Effector memory CD8-positive, alpha-beta T cell (primary cell): ENCODE measurements at regions not wholly inside any gene's neighbourhood (a gene's known extent, or its start where the extent isn't known, plus 50 kb on each side); places are given as distances from the start of the nearest gene placed in this dataset.
"Not testable (repeated sequence)": the region's sequence is repeated elsewhere in the genome, so short reads cannot be mapped to it uniquely, and the experiment has no call there.

Experiments
- ATAC-seq: fragments of 150-1000 bp; cut with Tn5 transposase; replicated peaks from 2 replicates; pipeline ENCODE4 v1.10.0; 2021; ENCODE audit warnings: mild to moderate bottlenecking, moderate library complexity
- DNase-seq, 3 experiments: peaks; one replicate each; pipeline ENCODE4 v3.0.0; 2021
- H3K27ac Mint-ChIP-seq, 2 donors: one replicate each; pipeline ENCODE4 v1.8.0; 2022; ENCODE audit warnings: mild to moderate bottlenecking in 2 of 2, mixed read lengths in 2 of 2, moderate library complexity in 2 of 2
- H3K27me3 Mint-ChIP-seq, 2 donors: one replicate each; pipeline ENCODE4 v1.8.0; 2022; ENCODE audit warnings: mixed read lengths in 2 of 2
- H3K36me3 Mint-ChIP-seq: one replicate; pipeline ENCODE4 v1.8.0; 2022; ENCODE audit warnings: mild to moderate bottlenecking, moderate library complexity, mixed read lengths; ENCODE audit not compliant: insufficient read depth
- H3K4me1 Mint-ChIP-seq, 2 donors: one replicate each; pipeline ENCODE4 v1.8.0; 2022; ENCODE audit warnings: low read depth in 2 of 2, mixed read lengths in 2 of 2
- H3K4me3 Mint-ChIP-seq, 2 donors: one replicate each; pipeline ENCODE4 v1.8.0; 2022; ENCODE audit warnings: mild to moderate bottlenecking in 2 of 2, mixed read lengths in 2 of 2, moderate library complexity in 2 of 2
- H3K9me3 Mint-ChIP-seq, 2 donors: one replicate each; pipeline ENCODE4 v1.8.0; 2022; ENCODE audit warnings: mixed read lengths in 2 of 2

GRCh38 chr6:56840467-56841380 is 114.2 kb upstream of the BEND6 start:
- DNase-seq (no peak), ATAC-seq (no peak)
- Mint-ChIP-seq H3K27ac (no peak overlapping the region), H3K36me3 (no peaks in the 10 kb centered on the region), H3K27me3 (peaks cover 48 to 56% of the 10 kb centered on the region in 2 donors), H3K4me3 (no peak overlapping the region), H3K4me1 (peaks cover 0 to 5% of the 10 kb centered on the region in 2 donors), H3K9me3 (peaks cover 0 to 4% of the 10 kb centered on the region in 2 donors)

- no peak overlapping the region for H3K27ac Mint-ChIP-seq
- DNase-seq (no peak), ATAC-seq (no peak)
- H3K27me3 Mint-ChIP-seq: peaks cover 48 to 52% of the 10 kb centered on the region in 2 donors
- peaks cover 0 to 5% of the 10 kb centered on the region in 2 donors for H3K4me1 Mint-ChIP-seq
- no peaks in the 10 kb centered on the region for H3K36me3 Mint-ChIP-seq
- peaks cover 0 to 4% of the 10 kb centered on the region in 2 donors for H3K9me3 Mint-ChIP-seq
- no peak overlapping the region for H3K4me3 Mint-ChIP-seq
Measured at GRCh38 chr6:56839533-56840183, 115.2 kb upstream of the BEND6 start.

DNA sequence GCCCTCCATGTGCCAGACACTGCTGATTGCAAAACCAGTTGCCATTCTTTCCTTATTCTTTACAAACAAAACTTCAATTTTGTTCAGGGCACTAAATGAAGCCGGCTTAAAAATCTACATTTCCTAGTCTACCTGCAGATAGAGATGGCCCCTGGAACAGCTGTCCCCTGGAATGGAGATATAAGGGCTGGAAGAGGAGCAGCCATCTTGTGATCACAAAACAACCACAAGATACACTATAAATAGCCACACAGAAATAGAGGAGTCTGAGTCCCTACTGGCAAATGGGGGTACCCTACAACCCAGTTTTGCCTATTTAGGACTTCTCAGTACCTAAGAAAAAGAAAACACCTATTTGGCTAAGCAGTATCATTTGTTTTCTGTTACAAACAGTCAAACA is 115.9 kb upstream of the BEND6 start:
- Mint-ChIP-seq H3K4me1 (peaks cover 0 to 5% of the 10 kb centered on the region in 2 donors), H3K4me3 (no peak overlapping the region), H3K27me3 (peaks cover 41 to 48% of the 10 kb centered on the region in 2 donors), H3K27ac (no peak overlapping the region), H3K9me3 (peaks cover 0 to 4% of the 10 kb centered on the region in 2 donors), H3K36me3 (no peaks in the 10 kb centered on the region)
- DNase-seq (no peak), ATAC-seq (no peak)

DNA sequence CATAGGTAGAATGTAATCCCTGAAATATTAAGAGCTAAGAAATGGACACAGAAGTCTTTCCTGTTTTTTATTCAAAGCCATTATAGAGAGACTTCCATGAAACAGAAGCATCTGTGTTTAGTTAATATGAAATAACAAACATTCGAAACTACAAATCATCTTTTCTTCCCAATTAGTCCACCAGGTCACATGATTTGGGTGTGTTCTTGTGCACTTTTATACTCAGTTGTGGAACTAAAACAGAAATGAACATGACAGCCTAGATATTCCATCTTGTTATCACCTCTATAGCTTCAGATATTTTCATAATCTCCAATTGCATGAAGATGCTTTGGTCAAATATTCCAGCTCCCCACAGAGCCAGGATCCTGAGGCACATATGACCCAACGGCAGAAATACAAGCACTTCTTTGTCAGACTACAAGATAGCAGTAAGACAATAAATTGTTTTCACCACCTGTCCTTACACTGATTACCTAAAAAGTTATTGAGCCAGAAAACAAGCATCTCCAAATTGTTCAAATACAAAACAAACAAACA is 116.8 kb upstream of the BEND6 start:
- Mint-ChIP-seq H3K4me1 (peaks cover 0 to 4% of the 10 kb centered on the region in 2 donors), H3K4me3 (no peak overlapping the region), H3K27ac (no peak overlapping the region), H3K36me3 (no peaks in the 10 kb centered on the region), H3K9me3 (peaks cover 0 to 4% of the 10 kb centered on the region in 2 donors), H3K27me3 (peaks cover 40 to 44% of the 10 kb centered on the region in 2 donors)
- ATAC-seq (no peak), DNase-seq (no peak)

DNA sequence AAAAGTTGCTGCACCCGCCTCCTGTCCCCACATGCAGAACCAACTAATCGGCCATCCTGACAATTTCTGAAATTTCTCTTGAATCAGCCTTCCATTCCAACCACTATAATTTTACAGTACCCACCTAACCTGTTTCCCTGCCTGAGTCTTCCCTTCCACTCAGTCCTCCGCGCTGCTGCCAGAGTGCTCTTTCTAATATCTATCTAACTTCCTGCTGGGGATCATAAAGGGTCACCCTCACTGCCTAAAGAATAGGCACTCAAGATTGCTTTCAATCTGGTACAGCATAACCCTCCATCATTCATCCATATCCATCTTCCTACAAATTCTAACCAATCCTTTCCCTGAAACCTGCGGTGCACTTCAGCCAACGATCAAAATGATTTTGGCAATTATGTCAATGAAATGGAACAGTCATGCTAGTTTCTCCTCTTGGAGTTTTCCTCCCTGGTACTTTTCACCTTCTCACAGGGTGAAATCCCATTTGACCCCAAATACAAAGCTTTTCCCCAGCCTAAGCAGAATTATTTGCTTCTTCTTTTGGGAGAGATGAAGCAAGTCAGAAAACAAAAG is 117.5 kb upstream of the BEND6 start:
- peaks cover 38 to 40% of the 10 kb centered on the region in 2 donors for H3K27me3 Mint-ChIP-seq
- H3K4me1 Mint-ChIP-seq: no peaks in the 10 kb centered on the region
- ATAC-seq (no peak), DNase-seq (no peak)
- peak overlapping the region in 1 of 2 donors; percentile 7 for H3K27ac Mint-ChIP-seq
- no peak overlapping the region for H3K4me3 Mint-ChIP-seq
- peaks cover 0 to 4% of the 10 kb centered on the region in 2 donors for H3K9me3 Mint-ChIP-seq
- H3K36me3 Mint-ChIP-seq: no peaks in the 10 kb centered on the region

- no peak overlapping the region for H3K4me3 Mint-ChIP-seq
- no peaks in the 10 kb centered on the region for H3K4me1 Mint-ChIP-seq
- H3K36me3 Mint-ChIP-seq: no peaks in the 10 kb centered on the region
- ATAC-seq: no peak
- peaks cover 26 to 30% of the 10 kb centered on the region in 2 donors for H3K27me3 Mint-ChIP-seq
- no peak overlapping the region for H3K27ac Mint-ChIP-seq
- H3K9me3 Mint-ChIP-seq: peaks cover 0 to 4% of the 10 kb centered on the region in 2 donors
- no peak for DNase-seq
Measured at GRCh38 chr6:56835612-56836011, 119.3 kb upstream of the BEND6 start.

DNA sequence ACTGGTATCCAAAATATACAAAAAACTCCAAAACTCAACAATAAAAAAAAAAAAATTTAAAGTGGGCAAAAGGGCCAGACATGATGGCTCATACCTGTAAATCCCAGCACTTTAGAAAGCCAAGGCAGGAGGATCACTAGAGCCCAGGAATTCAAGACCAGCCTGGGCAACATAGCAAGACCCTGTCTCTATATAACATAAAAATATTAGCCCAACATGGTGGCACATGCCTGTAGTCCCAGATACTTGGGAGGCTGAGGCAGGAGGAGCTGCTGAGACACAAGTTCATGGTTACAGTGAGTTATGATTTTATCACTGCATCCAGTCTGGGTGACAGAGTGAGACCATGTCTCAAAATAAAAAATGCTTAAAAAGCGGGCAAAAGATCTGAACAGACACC is 121.0 kb upstream of the BEND6 start:
- H3K9me3 Mint-ChIP-seq: peaks cover 0 to 4% of the 10 kb centered on the region in 2 donors
- DNase-seq (no peak), ATAC-seq (no peak)
- H3K27ac Mint-ChIP-seq: no peak overlapping the region
- peaks cover 23 to 28% of the 10 kb centered on the region in 2 donors for H3K27me3 Mint-ChIP-seq
- H3K4me1 Mint-ChIP-seq: no peaks in the 10 kb centered on the region
- no peak overlapping the region for H3K4me3 Mint-ChIP-seq
- H3K36me3 Mint-ChIP-seq: no peaks in the 10 kb centered on the region

DNA sequence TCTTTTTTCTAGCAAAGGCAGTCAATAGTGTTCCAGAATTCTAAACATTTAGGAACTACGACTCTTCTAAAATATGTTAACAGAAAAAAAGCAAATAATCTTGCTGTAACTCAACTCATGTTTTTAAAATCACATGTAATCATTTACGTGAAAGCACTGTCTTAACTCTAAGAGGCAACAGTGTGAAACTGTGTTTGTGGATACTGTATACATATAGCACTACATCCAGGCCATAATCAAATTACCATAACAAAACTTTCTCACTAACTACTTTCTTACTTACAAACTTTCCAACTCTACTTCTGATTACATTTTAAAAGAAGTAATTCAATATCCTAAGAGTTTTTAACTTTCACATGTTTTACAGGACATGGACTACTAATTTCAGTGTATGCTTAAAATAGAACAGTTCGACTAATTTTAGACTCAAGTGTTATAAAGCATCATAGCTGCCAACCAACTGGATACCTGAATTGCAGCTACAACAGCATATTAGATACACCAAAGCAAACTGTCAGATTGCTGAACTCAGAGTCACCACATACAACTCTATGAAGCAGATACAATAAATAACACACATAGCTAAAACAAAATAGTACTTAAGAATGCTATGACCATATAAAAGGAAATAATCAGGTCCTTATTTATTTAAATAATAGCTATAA is 121.6 kb upstream of the BEND6 start:
- Mint-ChIP-seq H3K4me1 (no peaks in the 10 kb centered on the region), H3K36me3 (no peaks in the 10 kb centered on the region), H3K27me3 (peaks cover 23 to 28% of the 10 kb centered on the region in 2 donors), H3K9me3 (peaks cover 0 to 4% of the 10 kb centered on the region in 2 donors), H3K4me3 (no peak overlapping the region), H3K27ac (no peak overlapping the region)
- ATAC-seq (no peak), DNase-seq (no peak)

DNA sequence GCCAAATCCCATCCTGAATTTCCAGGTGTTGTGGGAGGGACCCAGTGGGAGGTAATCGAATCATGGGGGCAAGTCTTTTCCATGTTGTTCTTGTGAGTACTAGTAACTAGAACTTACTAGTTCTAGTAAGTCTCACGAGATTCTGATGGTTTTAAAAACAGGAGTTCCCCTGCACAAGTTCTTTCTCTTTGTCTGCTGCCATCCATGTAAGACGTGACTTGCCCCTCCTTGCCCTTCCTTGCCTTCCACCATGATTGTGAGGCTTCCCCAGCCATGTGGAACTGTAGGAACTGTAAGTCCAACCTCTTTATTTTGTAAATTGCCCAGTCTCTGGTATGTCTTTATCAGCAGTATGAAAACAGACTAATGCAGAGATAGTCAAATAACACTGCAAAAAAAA is 122.7 kb upstream of the BEND6 start:
- H3K36me3 Mint-ChIP-seq: no peaks in the 10 kb centered on the region
- peaks cover 13 to 28% of the 10 kb centered on the region in 2 donors for H3K27me3 Mint-ChIP-seq
- H3K9me3 Mint-ChIP-seq: peaks cover 0 to under 1% of the 10 kb centered on the region in 2 donors
- DNase-seq (no peak), ATAC-seq (no peak)
- H3K4me3 Mint-ChIP-seq: no peak overlapping the region
- no peak overlapping the region for H3K27ac Mint-ChIP-seq
- no peaks in the 10 kb centered on the region for H3K4me1 Mint-ChIP-seq

DNA sequence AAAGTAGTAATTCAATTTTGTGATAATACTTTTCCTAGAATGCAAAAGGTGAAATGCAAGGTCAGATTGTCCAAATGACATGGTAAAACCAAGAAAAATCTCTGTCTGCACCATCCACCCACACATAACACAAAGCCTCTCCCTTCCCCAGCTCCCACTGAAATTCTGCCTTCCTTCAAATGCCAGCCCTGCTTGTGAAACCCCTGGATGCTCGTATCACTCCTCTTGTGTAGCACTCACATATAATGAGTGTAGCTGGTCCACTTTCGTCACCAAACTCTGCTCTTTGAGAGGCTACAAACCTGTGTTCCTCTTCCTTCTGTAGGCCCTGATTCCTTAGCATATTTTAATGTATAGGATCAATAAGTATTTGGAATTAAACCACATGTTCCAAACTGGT is 123.6 kb upstream of the BEND6 start:
- no peak overlapping the region for H3K27ac Mint-ChIP-seq
- DNase-seq (no peak), ATAC-seq (no peak)
- no peaks in the 10 kb centered on the region for H3K4me1 Mint-ChIP-seq
- no peak overlapping the region for H3K4me3 Mint-ChIP-seq
- H3K36me3 Mint-ChIP-seq: no peaks in the 10 kb centered on the region
- no peaks in the 10 kb centered on the region for H3K9me3 Mint-ChIP-seq
- peaks cover 10 to 25% of the 10 kb centered on the region in 2 donors for H3K27me3 Mint-ChIP-seq

GRCh38 chr6:56827908-56828649 is 126.8 kb upstream of the BEND6 start:
- ATAC-seq (no peak), DNase-seq (no peak)
- Mint-ChIP-seq H3K9me3 (no peaks in the 10 kb centered on the region), H3K4me3 (no peak overlapping the region), H3K27ac (no peak overlapping the region), H3K27me3 (peaks cover 0 to 14% of the 10 kb centered on the region in 2 donors), H3K36me3 (no peaks in the 10 kb centered on the region), H3K4me1 (no peaks in the 10 kb centered on the region)

- H3K9me3 Mint-ChIP-seq, H3K4me1 Mint-ChIP-seq: not testable (repeated sequence)
Measured at GRCh38 chr6:56824431-56824830, 130.5 kb upstream of the BEND6 start.

More at GRCh38 chr6:56824431-56824830, 130.5 kb upstream of the BEND6 start:
- H3K36me3 Mint-ChIP-seq, H3K4me3 Mint-ChIP-seq, H3K27me3 Mint-ChIP-seq, ATAC-seq, H3K27ac Mint-ChIP-seq, DNase-seq: not testable (repeated sequence)
